ENCODE measurements at regions not wholly inside any gene's neighbourhood (a gene's known extent, or its start where the extent isn't known, plus 50 kb on each side); places are given as distances from the start of the nearest gene placed in this dataset.

DNA sequence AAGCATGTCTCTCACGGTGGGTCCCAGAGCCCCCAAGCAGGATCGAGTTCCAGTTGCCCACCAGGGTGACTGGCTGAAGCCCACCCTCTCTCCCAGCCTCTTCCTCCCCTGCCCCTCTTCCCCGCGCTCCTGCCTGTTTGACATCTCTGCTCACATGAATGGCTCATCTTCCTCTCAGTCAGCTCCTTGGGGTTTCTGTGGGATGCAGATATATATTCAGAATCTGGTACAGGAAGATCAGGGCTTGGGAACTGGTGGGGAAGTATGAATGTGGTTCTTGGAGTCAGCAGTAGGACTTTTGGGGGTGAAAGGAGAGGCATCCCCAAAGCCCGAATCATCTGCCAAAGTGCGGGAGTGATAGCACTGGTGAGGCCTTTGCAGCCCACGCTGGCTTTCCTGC, 158.9 kb upstream of the CIBAR2 start:
- TF ChIP-seq, protein P1, sequence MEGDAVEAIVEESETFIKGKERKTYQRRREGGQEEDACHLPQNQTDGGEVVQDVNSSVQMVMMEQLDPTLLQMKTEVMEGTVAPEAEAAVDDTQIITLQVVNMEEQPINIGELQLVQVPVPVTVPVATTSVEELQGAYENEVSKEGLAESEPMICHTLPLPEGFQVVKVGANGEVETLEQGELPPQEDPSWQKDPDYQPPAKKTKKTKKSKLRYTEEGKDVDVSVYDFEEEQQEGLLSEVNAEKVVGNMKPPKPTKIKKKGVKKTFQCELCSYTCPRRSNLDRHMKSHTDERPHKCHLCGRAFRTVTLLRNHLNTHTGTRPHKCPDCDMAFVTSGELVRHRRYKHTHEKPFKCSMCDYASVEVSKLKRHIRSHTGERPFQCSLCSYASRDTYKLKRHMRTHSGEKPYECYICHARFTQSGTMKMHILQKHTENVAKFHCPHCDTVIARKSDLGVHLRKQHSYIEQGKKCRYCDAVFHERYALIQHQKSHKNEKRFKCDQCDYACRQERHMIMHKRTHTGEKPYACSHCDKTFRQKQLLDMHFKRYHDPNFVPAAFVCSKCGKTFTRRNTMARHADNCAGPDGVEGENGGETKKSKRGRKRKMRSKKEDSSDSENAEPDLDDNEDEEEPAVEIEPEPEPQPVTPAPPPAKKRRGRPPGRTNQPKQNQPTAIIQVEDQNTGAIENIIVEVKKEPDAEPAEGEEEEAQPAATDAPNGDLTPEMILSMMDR (IDR thresholded peaks at IDR 0.05): no peak
- no peak for TF ChIP-seq POLR2A (IDR thresholded peaks at IDR 0.05)

All from lower leg skin (tissue), 3 donors.